ENCODE measurements at regions not wholly inside any gene's neighbourhood (a gene's known extent, or its start where the extent isn't known, plus 50 kb on each side); places are given as distances from the start of the nearest gene placed in this dataset.

DNA sequence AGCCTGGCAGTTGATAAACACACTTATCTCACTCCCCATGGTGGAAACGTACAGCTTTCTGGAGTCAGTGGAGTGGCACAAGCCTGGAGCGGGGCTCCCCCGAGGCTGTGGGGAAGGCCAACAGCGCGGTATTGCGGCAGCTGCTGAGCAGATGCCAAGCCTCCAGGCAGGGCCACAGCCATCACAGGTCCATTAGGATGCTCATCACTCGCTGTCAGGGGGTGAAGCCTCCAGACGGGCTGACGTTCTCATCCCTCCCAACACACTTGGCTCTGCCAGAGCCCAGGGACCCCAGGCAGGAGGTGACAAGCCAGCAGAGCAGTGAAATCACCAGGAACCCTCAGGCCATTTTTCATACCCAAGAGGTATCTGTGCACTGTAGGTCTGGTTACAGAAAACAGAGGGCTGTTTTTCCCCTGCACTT lies 529.2 kb upstream of the KLHL29 start:
- intact Hi-C loops (cut with micrococcal nuclease; ENCODE audit: unreplicated experiment) = no loop called here
- POLR2A ChIA-PET = no interaction called here

DNA sequence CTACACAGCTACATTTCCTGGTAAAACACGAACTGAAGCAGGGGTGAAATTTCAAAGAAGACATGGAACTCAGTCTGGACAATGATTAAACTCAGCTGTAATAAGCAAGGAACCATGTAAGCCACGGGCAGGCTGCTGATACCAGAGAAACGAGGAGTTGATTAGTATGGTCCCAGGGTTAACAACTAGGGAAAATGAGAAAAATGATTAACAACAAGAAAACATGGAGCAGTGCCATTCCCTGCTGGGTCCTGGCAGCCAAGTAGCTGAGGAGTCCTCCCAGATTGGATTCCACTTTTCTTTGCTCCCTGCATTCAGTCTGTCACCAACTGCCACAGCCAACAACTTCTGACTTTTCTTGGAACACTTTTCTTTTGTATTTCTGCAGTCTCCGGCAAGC lies 517.0 kb upstream of the KLHL29 start:
- H3K4me1 ChIP-seq (ENCODE audit: control insufficient read depth, insufficient read depth, low read length) = no peaks in the 10 kb centered on the region

More for the DNA sequence above, 529.2 kb upstream of the KLHL29 start:
- TF ChIP-seq POLR2AphosphoS5 (IDR thresholded peaks at IDR 0.05; ENCODE audit: low read depth, low read length) (no peak), SIN3A (IDR thresholded peaks at IDR 0.05; ENCODE audit: borderline replicate concordance, insufficient read depth, low read depth, low read length) (no peak), TCF7L2 (IDR thresholded peaks at IDR 0.05; ENCODE audit: low read depth, low read length) (no peak)
- TF ChIP-seq, protein P1, sequence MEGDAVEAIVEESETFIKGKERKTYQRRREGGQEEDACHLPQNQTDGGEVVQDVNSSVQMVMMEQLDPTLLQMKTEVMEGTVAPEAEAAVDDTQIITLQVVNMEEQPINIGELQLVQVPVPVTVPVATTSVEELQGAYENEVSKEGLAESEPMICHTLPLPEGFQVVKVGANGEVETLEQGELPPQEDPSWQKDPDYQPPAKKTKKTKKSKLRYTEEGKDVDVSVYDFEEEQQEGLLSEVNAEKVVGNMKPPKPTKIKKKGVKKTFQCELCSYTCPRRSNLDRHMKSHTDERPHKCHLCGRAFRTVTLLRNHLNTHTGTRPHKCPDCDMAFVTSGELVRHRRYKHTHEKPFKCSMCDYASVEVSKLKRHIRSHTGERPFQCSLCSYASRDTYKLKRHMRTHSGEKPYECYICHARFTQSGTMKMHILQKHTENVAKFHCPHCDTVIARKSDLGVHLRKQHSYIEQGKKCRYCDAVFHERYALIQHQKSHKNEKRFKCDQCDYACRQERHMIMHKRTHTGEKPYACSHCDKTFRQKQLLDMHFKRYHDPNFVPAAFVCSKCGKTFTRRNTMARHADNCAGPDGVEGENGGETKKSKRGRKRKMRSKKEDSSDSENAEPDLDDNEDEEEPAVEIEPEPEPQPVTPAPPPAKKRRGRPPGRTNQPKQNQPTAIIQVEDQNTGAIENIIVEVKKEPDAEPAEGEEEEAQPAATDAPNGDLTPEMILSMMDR (IDR thresholded peaks at IDR 0.05) = no peak
- TF ChIP-seq, protein P2, sequence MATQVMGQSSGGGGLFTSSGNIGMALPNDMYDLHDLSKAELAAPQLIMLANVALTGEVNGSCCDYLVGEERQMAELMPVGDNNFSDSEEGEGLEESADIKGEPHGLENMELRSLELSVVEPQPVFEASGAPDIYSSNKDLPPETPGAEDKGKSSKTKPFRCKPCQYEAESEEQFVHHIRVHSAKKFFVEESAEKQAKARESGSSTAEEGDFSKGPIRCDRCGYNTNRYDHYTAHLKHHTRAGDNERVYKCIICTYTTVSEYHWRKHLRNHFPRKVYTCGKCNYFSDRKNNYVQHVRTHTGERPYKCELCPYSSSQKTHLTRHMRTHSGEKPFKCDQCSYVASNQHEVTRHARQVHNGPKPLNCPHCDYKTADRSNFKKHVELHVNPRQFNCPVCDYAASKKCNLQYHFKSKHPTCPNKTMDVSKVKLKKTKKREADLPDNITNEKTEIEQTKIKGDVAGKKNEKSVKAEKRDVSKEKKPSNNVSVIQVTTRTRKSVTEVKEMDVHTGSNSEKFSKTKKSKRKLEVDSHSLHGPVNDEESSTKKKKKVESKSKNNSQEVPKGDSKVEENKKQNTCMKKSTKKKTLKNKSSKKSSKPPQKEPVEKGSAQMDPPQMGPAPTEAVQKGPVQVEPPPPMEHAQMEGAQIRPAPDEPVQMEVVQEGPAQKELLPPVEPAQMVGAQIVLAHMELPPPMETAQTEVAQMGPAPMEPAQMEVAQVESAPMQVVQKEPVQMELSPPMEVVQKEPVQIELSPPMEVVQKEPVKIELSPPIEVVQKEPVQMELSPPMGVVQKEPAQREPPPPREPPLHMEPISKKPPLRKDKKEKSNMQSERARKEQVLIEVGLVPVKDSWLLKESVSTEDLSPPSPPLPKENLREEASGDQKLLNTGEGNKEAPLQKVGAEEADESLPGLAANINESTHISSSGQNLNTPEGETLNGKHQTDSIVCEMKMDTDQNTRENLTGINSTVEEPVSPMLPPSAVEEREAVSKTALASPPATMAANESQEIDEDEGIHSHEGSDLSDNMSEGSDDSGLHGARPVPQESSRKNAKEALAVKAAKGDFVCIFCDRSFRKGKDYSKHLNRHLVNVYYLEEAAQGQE (IDR thresholded peaks at IDR 0.05; ENCODE audit: insufficient read depth in 1 of 2, low read depth in 2 of 2, low read length in 1 of 2) = no peak
- H3K4me1 ChIP-seq (ENCODE audit: control insufficient read depth, insufficient read depth, low read length) = no peaks in the 10 kb centered on the region
- H3K27me3 ChIP-seq (ENCODE audit: control insufficient read depth, insufficient read depth, low read length) = no peaks in the 10 kb centered on the region
- no peak overlapping the region for H3K27ac ChIP-seq (ENCODE audit: low read length)
- CTCF ChIA-PET = no interaction called here
- no peak for DNase-seq (ENCODE audit: low read depth, low spot score)
- no TSS peak for BruUV-seq (replicated peaks)
- ATAC-seq = no peak
- no peak overlapping the region for H3K4me3 ChIP-seq (ENCODE audit: low read depth in 2 of 2, low read length in 2 of 2)
- H3K9me3 ChIP-seq (ENCODE audit: control insufficient read depth, insufficient read depth, low read depth, low read length) = no peaks in the 10 kb centered on the region
- in situ Hi-C loops (cut with HindIII; ENCODE audit: low pct_unique_long_range_greater_than_20kb, low sequenced_read_pairs) = no loop called here
- no peaks in the 10 kb centered on the region for H3K36me3 ChIP-seq (ENCODE audit: control insufficient read depth, insufficient read depth, low read length)

More for the DNA sequence above, 517.0 kb upstream of the KLHL29 start:
- ChIA-PET CTCF (no interaction called here), POLR2A (no interaction called here)
- TF ChIP-seq TCF7L2 (IDR thresholded peaks at IDR 0.05; ENCODE audit: low read depth, low read length) (no peak), SIN3A (IDR thresholded peaks at IDR 0.05; ENCODE audit: borderline replicate concordance, insufficient read depth, low read depth, low read length) (no peak), POLR2AphosphoS5 (IDR thresholded peaks at IDR 0.05; ENCODE audit: low read depth, low read length) (no peak)
- TF ChIP-seq, protein P2 (IDR thresholded peaks at IDR 0.05; ENCODE audit: insufficient read depth in 1 of 2, low read depth in 2 of 2, low read length in 1 of 2) = no peak
- TF ChIP-seq, protein P1 (IDR thresholded peaks at IDR 0.05) = no peak
- BruUV-seq (replicated peaks) = no TSS peak
- no peaks in the 10 kb centered on the region for H3K9me3 ChIP-seq (ENCODE audit: control insufficient read depth, insufficient read depth, low read depth, low read length)
- no peak for DNase-seq (ENCODE audit: low read depth, low spot score)
- ATAC-seq = no peak
- no peak overlapping the region for H3K4me3 ChIP-seq (ENCODE audit: low read depth in 2 of 2, low read length in 2 of 2)
- H3K36me3 ChIP-seq (ENCODE audit: control insufficient read depth, insufficient read depth, low read length) = no peaks in the 10 kb centered on the region
- H3K27me3 ChIP-seq (ENCODE audit: control insufficient read depth, insufficient read depth, low read length) = no peaks in the 10 kb centered on the region
- in situ Hi-C loops (cut with HindIII; ENCODE audit: low pct_unique_long_range_greater_than_20kb, low sequenced_read_pairs) (no loop called here), intact Hi-C loops (cut with micrococcal nuclease; ENCODE audit: unreplicated experiment) (no loop called here)
- no peak overlapping the region for H3K27ac ChIP-seq (ENCODE audit: low read length)

Measured in Panc1 (cell line).